ENCODE measurements at regions not wholly inside any gene's neighbourhood (a gene's known extent, or its start where the extent isn't known, plus 50 kb on each side); places are given as distances from the start of the nearest gene placed in this dataset.

DNA sequence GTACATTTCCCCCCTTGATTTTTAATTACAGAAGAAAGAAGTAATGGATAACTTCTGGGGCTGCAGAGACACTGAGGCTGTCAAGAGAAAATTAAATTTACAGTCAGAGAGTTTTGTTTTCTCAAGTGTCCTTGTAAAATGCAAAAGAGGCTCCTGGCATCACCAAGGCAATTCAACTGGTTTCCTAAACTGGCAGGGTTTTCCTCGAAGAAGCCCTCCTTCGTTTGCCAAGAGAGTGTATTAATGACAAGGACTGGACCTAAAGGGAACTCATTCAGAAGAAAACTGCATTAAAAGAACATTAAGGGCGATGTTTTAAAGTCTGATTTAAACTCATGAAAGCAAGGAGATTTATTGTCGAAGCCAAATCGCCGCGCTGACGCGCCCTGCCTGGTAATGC is 476.9 kb downstream of the ZSWIM6 start:
- ATAC-seq, result no peak
- no peak for TF ChIP-seq ARNTL (CRISPR knock-in tag; IDR thresholded peaks at IDR 0.05; ENCODE audit: borderline replicate concordance, low read depth)
- no peak for TF ChIP-seq TCF4 (CRISPR knock-in tag; IDR thresholded peaks at IDR 0.05; ENCODE audit: borderline replicate concordance)
- no peak for TF ChIP-seq ESRRG (CRISPR knock-in tag; IDR thresholded peaks at IDR 0.05)
- TF ChIP-seq, protein P1, sequence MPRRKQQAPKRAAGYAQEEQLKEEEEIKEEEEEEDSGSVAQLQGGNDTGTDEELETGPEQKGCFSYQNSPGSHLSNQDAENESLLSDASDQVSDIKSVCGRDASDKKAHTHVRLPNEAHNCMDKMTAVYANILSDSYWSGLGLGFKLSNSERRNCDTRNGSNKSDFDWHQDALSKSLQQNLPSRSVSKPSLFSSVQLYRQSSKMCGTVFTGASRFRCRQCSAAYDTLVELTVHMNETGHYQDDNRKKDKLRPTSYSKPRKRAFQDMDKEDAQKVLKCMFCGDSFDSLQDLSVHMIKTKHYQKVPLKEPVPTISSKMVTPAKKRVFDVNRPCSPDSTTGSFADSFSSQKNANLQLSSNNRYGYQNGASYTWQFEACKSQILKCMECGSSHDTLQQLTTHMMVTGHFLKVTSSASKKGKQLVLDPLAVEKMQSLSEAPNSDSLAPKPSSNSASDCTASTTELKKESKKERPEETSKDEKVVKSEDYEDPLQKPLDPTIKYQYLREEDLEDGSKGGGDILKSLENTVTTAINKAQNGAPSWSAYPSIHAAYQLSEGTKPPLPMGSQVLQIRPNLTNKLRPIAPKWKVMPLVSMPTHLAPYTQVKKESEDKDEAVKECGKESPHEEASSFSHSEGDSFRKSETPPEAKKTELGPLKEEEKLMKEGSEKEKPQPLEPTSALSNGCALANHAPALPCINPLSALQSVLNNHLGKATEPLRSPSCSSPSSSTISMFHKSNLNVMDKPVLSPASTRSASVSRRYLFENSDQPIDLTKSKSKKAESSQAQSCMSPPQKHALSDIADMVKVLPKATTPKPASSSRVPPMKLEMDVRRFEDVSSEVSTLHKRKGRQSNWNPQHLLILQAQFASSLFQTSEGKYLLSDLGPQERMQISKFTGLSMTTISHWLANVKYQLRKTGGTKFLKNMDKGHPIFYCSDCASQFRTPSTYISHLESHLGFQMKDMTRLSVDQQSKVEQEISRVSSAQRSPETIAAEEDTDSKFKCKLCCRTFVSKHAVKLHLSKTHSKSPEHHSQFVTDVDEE (CRISPR knock-in tag; IDR thresholded peaks at IDR 0.05), result no peak
- no peak for TF ChIP-seq RARB (CRISPR knock-in tag; IDR thresholded peaks at IDR 0.05)
- no peak for TF ChIP-seq PPARA (CRISPR knock-in tag; IDR thresholded peaks at IDR 0.05; ENCODE audit: borderline replicate concordance)
- TF ChIP-seq ZC3H10 (CRISPR knock-in tag; IDR thresholded peaks at IDR 0.05), result no peak
- TF ChIP-seq CREB5 (CRISPR knock-in tag; IDR thresholded peaks at IDR 0.05; ENCODE audit: low read depth), result no peak
- TF ChIP-seq GLIS3 (CRISPR knock-in tag; IDR thresholded peaks at IDR 0.05), result no peak
- TF ChIP-seq ZNF70 (CRISPR knock-in tag; IDR thresholded peaks at IDR 0.05), result no peak
- TF ChIP-seq ISL1 (CRISPR knock-in tag; IDR thresholded peaks at IDR 0.05), result no peak

GRCh38 chr5:61809651-61810050 is 477.6 kb downstream of the ZSWIM6 start:
- ATAC-seq, result no peak
- TF ChIP-seq CREB5 (CRISPR knock-in tag; IDR thresholded peaks at IDR 0.05; ENCODE audit: low read depth) (no peak), ARNTL (CRISPR knock-in tag; IDR thresholded peaks at IDR 0.05; ENCODE audit: borderline replicate concordance, low read depth) (no peak), GLIS3 (CRISPR knock-in tag; IDR thresholded peaks at IDR 0.05) (no peak), ISL1 (CRISPR knock-in tag; IDR thresholded peaks at IDR 0.05) (no peak), ESRRG (CRISPR knock-in tag; IDR thresholded peaks at IDR 0.05) (no peak), ZFP3 (CRISPR knock-in tag; IDR thresholded peaks at IDR 0.05) (no peak), ZNF8 (CRISPR knock-in tag; IDR thresholded peaks at IDR 0.05) (no peak), ZNF565 (CRISPR knock-in tag; conservative IDR thresholded peaks at IDR 0.05; ENCODE audit: low read depth) (no peak), OSR1 (CRISPR knock-in tag; IDR thresholded peaks at IDR 0.05) (no peak), TCF4 (CRISPR knock-in tag; IDR thresholded peaks at IDR 0.05; ENCODE audit: borderline replicate concordance) (no peak), CSDC2 (CRISPR knock-in tag; IDR thresholded peaks at IDR 0.05) (no peak), ZC3H10 (CRISPR knock-in tag; IDR thresholded peaks at IDR 0.05) (no peak), ZNF70 (CRISPR knock-in tag; IDR thresholded peaks at IDR 0.05) (no peak), RARB (CRISPR knock-in tag; IDR thresholded peaks at IDR 0.05) (no peak), PPARA (CRISPR knock-in tag; IDR thresholded peaks at IDR 0.05; ENCODE audit: borderline replicate concordance) (no peak), ZFP30 (CRISPR knock-in tag; IDR thresholded peaks at IDR 0.05) (no peak), PATZ1 (CRISPR knock-in tag; IDR thresholded peaks at IDR 0.05; ENCODE audit: borderline replicate concordance) (no peak), TOX (CRISPR knock-in tag; IDR thresholded peaks at IDR 0.05; ENCODE audit: borderline replicate concordance) (no peak)
- TF ChIP-seq, protein P2, sequence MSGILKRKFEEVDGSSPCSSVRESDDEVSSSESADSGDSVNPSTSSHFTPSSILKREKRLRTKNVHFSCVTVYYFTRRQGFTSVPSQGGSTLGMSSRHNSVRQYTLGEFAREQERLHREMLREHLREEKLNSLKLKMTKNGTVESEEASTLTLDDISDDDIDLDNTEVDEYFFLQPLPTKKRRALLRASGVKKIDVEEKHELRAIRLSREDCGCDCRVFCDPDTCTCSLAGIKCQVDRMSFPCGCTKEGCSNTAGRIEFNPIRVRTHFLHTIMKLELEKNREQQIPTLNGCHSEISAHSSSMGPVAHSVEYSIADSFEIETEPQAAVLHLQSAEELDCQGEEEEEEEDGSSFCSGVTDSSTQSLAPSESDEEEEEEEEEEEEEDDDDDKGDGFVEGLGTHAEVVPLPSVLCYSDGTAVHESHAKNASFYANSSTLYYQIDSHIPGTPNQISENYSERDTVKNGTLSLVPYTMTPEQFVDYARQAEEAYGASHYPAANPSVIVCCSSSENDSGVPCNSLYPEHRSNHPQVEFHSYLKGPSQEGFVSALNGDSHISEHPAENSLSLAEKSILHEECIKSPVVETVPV (CRISPR knock-in tag; IDR thresholded peaks at IDR 0.05), result no peak

DNA sequence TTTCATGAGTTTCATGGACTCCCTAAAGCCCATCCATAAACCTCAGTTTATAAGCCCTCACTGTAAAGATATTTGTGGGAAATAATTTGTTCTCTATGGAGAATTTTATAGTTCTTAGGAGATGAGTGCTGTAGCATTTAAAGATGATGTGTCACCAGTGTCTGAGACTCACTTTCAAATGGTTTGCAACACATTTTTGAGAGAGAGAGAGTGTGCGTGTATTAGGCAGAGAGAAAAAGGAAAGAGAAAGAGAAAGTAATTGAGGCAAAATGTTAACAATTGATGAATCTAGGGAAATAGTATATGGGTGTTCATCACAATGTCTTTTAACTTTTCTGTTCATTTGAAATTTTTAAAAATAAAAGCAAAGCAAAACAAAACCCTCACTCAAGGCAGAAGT is 479.0 kb downstream of the ZSWIM6 start:
- no peak for ATAC-seq
- TF ChIP-seq POU6F1 (CRISPR knock-in tag; IDR thresholded peaks at IDR 0.05; ENCODE audit: borderline replicate concordance, low read depth), result no peak
